ENCODE measurements at regions not wholly inside any gene's neighbourhood (a gene's known extent, or its start where the extent isn't known, plus 50 kb on each side); places are given as distances from the start of the nearest gene placed in this dataset.

DNA sequence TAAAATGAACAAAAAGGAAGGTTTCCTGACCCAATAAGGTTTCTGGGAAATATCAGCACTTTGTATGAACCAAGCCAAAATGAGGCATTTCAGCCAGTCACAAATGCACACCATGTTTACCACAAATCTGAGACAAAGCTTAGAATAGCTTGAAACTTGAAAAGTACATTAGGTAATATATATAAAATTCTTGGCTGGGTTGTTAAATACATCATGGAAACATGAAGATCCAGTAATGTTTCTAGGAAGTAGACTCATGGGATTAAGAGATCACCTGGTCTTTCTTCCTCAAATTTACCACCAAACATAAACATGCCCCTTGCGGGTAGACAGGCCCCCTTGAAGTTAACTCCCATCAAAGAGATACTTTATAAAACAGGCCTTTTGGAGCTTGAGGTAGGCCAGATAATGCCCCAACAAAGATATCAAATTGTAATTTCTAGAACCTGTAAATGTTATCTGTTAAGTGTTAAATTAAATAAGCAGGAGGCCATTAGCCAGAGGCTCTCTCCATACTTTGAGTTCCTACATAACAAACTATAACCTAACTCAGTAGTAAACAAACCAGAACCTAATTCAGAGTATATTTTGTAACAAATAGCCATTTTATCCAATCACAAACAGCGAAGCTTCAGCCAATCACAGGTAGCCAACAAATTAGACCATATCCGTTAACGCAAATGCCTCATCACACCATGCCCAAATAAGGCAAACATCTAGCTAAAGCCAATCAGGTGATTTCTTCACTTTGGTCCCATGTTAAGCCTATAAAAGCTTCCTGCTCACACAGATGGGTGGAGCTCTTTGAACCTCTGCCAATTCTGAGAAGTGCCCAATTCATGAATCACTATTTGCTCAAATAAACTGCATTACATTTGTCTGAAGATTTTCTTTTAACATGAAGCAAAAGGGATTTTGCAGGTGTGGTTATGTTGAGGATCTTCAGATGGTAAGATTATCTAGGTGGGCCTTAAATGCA is 127.9 kb upstream of the TARS1 start:
- Histone ChIP-seq H3K4me3 (no peak overlapping the region), H3K4me1 (peaks cover 9% of the 10 kb centered on the region), H3K36me3 (ENCODE audit: low read depth, missing control alignments) (no peaks in the 10 kb centered on the region), H3K27me3 (no peaks in the 10 kb centered on the region), H3K9me3 (no peaks in the 10 kb centered on the region), H3K27ac (no peak overlapping the region)
- TF ChIP-seq, protein P1, sequence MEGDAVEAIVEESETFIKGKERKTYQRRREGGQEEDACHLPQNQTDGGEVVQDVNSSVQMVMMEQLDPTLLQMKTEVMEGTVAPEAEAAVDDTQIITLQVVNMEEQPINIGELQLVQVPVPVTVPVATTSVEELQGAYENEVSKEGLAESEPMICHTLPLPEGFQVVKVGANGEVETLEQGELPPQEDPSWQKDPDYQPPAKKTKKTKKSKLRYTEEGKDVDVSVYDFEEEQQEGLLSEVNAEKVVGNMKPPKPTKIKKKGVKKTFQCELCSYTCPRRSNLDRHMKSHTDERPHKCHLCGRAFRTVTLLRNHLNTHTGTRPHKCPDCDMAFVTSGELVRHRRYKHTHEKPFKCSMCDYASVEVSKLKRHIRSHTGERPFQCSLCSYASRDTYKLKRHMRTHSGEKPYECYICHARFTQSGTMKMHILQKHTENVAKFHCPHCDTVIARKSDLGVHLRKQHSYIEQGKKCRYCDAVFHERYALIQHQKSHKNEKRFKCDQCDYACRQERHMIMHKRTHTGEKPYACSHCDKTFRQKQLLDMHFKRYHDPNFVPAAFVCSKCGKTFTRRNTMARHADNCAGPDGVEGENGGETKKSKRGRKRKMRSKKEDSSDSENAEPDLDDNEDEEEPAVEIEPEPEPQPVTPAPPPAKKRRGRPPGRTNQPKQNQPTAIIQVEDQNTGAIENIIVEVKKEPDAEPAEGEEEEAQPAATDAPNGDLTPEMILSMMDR (IDR thresholded peaks at IDR 0.05), result no peak
- DNase-seq, result no peak
- 95 to 96% methylated on average over 4 of the region's 4 CpGs for WGBS, 2 donors
- intact Hi-C loops (cut with DNase I; ENCODE audit: low total_unique reads), result no loop called here

DNA sequence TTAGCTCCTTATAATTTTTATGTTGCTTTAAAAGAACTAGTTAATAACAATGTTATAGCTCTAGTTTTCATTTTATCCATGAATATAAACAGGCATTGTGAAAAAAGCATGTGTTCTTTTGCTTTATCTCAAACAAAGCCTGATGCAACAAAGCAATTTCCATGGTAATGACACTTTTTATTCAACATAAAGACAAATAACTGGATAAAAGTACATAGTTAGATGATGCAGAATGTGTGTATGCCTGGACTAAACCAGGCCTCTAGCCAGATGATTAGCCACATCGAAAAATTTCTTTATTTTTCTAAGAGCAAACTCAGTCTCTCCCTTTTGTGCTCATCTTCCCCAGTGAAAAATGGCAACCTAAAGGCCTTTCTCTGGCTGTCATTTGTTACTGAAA is 125.6 kb upstream of the TARS1 start:
- Histone ChIP-seq H3K4me1 (no peaks in the 10 kb centered on the region), H3K36me3 (ENCODE audit: low read depth, missing control alignments) (no peaks in the 10 kb centered on the region), H3K9me3 (no peaks in the 10 kb centered on the region), H3K27me3 (no peaks in the 10 kb centered on the region), H3K27ac (no peak overlapping the region), H3K4me3 (no peak overlapping the region)
- 52 to 74% methylated on average over 1 of the region's 1 CpG for WGBS, 2 donors
- no peak for TF ChIP-seq POLR2A (IDR thresholded peaks at IDR 0.05)
- TF ChIP-seq, protein P1 (IDR thresholded peaks at IDR 0.05), result no peak
- DNase-seq, result no peak
- intact Hi-C loops (cut with DNase I; ENCODE audit: low total_unique reads), result no loop called here

DNA sequence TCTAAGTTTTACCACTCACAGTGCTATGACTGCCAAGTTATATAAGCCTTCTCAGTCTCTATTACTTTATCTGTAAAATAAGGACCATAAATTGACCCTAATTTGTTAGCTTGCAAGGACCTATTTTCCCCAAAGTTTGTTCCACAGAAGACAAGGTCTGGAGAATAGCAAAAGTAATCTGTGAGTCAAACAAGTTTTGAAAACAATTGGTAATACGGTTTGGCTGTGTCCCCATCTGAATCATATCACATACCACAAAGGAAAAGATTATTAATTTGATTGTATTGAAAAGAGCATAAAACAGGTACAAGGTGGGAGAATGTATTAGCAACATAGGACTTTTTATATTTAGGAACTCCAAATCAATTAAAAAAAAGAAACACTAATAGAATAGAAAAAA is 124.0 kb upstream of the TARS1 start:
- H3K36me3 ChIP-seq (ENCODE audit: low read depth, missing control alignments), result no peaks in the 10 kb centered on the region
- no peak overlapping the region for H3K27ac ChIP-seq
- 95 to 100% methylated on average over 1 of the region's 1 CpG for WGBS, 2 donors
- intact Hi-C loops (cut with DNase I; ENCODE audit: low total_unique reads), result no loop called here
- H3K4me3 ChIP-seq, result no peak overlapping the region
- H3K9me3 ChIP-seq, result no peaks in the 10 kb centered on the region
- H3K4me1 ChIP-seq, result no peaks in the 10 kb centered on the region
- no peak for DNase-seq
- H3K27me3 ChIP-seq, result no peaks in the 10 kb centered on the region
- TF ChIP-seq, protein P1 (IDR thresholded peaks at IDR 0.05), result no peak
- TF ChIP-seq POLR2A (IDR thresholded peaks at IDR 0.05), result no peak

DNA sequence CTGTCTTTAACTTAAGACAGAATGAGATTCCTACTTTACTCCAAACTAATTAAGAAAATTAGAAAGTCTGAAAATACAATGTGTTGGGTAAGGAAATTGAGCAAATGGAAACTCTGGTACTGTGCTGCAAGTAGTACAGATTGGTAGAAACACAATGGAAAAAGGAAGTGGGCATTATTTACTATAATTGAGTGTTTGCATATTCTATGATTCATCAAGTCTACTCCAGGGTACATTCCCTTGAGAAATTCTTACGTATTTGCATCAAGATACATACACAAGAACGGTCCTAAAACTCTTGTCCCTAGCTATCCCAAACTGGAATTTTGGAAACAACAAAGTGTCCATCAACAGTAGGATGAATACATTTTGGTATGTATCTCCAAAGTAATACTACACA is 123.5 kb upstream of the TARS1 start:
- WGBS, 2 donors, result 87 to 93% methylated on average over 2 of the region's 2 CpGs
- Histone ChIP-seq H3K27me3 (no peaks in the 10 kb centered on the region), H3K9me3 (no peaks in the 10 kb centered on the region), H3K36me3 (ENCODE audit: low read depth, missing control alignments) (no peaks in the 10 kb centered on the region), H3K4me1 (no peaks in the 10 kb centered on the region), H3K27ac (no peak overlapping the region), H3K4me3 (no peak overlapping the region)
- intact Hi-C loops (cut with DNase I; ENCODE audit: low total_unique reads), result no loop called here
- TF ChIP-seq, protein P1 (IDR thresholded peaks at IDR 0.05), result no peak
- no peak for TF ChIP-seq POLR2A (IDR thresholded peaks at IDR 0.05)
- no peak for DNase-seq

DNA sequence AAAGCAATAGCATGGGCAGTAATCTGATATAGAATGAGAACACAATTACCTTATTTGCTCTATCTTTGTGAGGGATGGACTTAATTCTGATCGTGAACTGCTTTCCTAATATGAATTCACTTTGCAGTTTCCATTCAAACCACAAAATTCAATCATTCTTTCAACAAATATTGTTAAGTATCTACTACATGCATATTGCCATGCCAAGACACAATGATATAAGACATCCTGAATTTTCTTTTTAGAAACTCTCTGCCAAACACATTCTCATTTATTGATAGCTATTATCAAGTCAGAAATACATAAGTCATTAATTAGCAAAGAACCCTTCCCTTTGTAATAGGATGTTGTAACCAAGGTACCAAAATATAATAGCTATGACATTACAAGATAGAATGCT is 121.6 kb upstream of the TARS1 start:
- TF ChIP-seq, protein P1 (IDR thresholded peaks at IDR 0.05), result no peak
- TF ChIP-seq POLR2A (IDR thresholded peaks at IDR 0.05), result no peak
- peaks cover 4% of the 10 kb centered on the region for H3K4me1 ChIP-seq
- no peak overlapping the region for H3K4me3 ChIP-seq
- no peaks in the 10 kb centered on the region for H3K27me3 ChIP-seq
- WGBS, 2 donors, result 81 to 87% methylated on average over 1 of the region's 1 CpG
- intact Hi-C loops (cut with DNase I; ENCODE audit: low total_unique reads), result no loop called here
- H3K36me3 ChIP-seq (ENCODE audit: low read depth, missing control alignments), result no peaks in the 10 kb centered on the region
- no peak overlapping the region for H3K27ac ChIP-seq
- DNase-seq, result no peak
- no peaks in the 10 kb centered on the region for H3K9me3 ChIP-seq
